ENCODE measurements at regions not wholly inside any gene's neighbourhood (a gene's known extent, or its start where the extent isn't known, plus 50 kb on each side); places are given as distances from the start of the nearest gene placed in this dataset.
A peak's percentile ranks its signal among the peaks of the same experiment; 100 is the strongest.

GRCh38 chr1:95655321-95656020 is 421.5 kb downstream of the RWDD3 start:
- TF ChIP-seq EZH2phosphoT487 (IDR thresholded peaks at IDR 0.05; ENCODE audit: borderline replicate concordance, low read depth) (no peak), CTCF (IDR thresholded peaks at IDR 0.05) (no peak), SIN3A (IDR thresholded peaks at IDR 0.05; ENCODE audit: borderline replicate concordance, low read depth, low read length) (no peak), RAD21 (IDR thresholded peaks at IDR 0.05; ENCODE audit: low read length) (peak; percentile 39), POLR2AphosphoS5 (IDR thresholded peaks at IDR 0.05; ENCODE audit: low read depth, low read length) (no peak), PBX3 (IDR thresholded peaks at IDR 0.05) (no peak)

All from SK-N-SH (cell line).